ENCODE measurements at regions not wholly inside any gene's neighbourhood (a gene's known extent, or its start where the extent isn't known, plus 50 kb on each side); places are given as distances from the start of the nearest gene placed in this dataset.

DNA sequence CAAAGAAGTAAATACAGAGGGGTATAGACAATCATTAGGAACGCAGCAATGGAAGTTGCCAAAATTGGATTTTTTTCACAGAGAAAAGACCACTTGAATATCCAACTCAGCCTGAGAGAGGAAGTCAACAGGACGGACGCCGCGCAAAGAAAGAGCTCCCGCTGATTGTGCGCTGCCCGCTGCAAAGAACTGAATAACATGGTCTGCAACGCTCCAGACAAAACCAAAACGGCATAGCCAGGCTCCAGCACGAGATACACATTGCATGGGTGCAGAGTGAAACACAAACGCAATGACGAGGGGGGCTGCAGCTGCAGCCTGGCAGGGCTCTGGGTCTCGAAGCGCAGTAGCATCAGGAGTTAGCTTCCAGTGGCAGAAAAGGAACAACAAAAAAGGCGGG is 113.9 kb upstream of the MGMT start:
- Histone ChIP-seq H3K27me3 (ENCODE audit: control insufficient read depth, low read length) (no peaks in the 10 kb centered on the region), H3F3A (ENCODE audit: control insufficient read depth, insufficient read depth) (no peaks in the 10 kb centered on the region), H3K4me1 (ENCODE audit: control insufficient read depth, low read length) (no peaks in the 10 kb centered on the region), H4K20me1 (ENCODE audit: control insufficient read depth, insufficient read depth, low read depth, low read length) (no peaks in the 10 kb centered on the region), H3K27ac (ENCODE audit: low read depth, low read length) (no peak overlapping the region), H3K4me3 (ENCODE audit: low read length) (no peak overlapping the region), H3K79me2 (ENCODE audit: control insufficient read depth, low read length) (no peaks in the 10 kb centered on the region), H3K36me3 (ENCODE audit: control insufficient read depth, low read length) (no peaks in the 10 kb centered on the region), H3K4me2 (ENCODE audit: low read length) (no peak overlapping the region), H3K9me3 (ENCODE audit: control insufficient read depth, insufficient read depth, low read length) (no peaks in the 10 kb centered on the region; the same call in 1 of the 2 replicates), H3K9me2 (replicated peaks; ENCODE audit: control insufficient read depth, low read length) (no peaks in the 10 kb centered on the region)
- TF ChIP-seq EZH2phosphoT487 (IDR thresholded peaks at IDR 0.05; ENCODE audit: borderline replicate concordance, low read length), result no peak
- TF ChIP-seq, protein P1, sequence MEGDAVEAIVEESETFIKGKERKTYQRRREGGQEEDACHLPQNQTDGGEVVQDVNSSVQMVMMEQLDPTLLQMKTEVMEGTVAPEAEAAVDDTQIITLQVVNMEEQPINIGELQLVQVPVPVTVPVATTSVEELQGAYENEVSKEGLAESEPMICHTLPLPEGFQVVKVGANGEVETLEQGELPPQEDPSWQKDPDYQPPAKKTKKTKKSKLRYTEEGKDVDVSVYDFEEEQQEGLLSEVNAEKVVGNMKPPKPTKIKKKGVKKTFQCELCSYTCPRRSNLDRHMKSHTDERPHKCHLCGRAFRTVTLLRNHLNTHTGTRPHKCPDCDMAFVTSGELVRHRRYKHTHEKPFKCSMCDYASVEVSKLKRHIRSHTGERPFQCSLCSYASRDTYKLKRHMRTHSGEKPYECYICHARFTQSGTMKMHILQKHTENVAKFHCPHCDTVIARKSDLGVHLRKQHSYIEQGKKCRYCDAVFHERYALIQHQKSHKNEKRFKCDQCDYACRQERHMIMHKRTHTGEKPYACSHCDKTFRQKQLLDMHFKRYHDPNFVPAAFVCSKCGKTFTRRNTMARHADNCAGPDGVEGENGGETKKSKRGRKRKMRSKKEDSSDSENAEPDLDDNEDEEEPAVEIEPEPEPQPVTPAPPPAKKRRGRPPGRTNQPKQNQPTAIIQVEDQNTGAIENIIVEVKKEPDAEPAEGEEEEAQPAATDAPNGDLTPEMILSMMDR (IDR thresholded peaks at IDR 0.05; ENCODE audit: low read depth, low read length, poor library complexity, severe bottlenecking), result no peak

DNA sequence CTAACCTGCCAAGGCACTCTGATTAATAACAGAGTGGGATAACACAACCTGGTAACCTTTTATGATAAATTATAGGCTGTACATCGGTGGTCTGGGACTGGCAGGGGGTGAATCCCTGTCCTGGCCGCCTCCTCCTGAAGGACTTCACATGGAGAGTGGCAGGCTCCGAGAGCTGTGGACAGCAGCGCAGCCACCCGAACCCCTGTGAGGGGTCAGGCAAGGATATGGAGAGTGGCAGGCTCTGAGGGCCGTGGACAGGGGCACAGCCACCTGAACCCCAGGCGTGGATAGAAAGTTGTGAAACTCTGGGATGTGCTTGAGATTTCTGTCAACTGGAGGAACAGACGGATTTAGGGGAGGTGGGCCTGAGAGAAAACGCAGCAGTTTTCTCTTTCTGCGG is 107.0 kb upstream of the MGMT start:
- Histone ChIP-seq H3K9me2 (replicated peaks; ENCODE audit: control insufficient read depth, low read length) (no peaks in the 10 kb centered on the region), H3K36me3 (ENCODE audit: control insufficient read depth, low read length) (no peaks in the 10 kb centered on the region), H3K27me3 (ENCODE audit: control insufficient read depth, low read length) (no peaks in the 10 kb centered on the region), H3K4me1 (ENCODE audit: control insufficient read depth, low read length) (no peaks in the 10 kb centered on the region), H3K4me2 (ENCODE audit: low read length) (no peak overlapping the region), H3K79me2 (ENCODE audit: control insufficient read depth, low read length) (no peaks in the 10 kb centered on the region), H3F3A (ENCODE audit: control insufficient read depth, insufficient read depth) (no peaks in the 10 kb centered on the region), H3K4me3 (ENCODE audit: low read length) (no peak overlapping the region), H3K27ac (ENCODE audit: low read depth, low read length) (no peak overlapping the region), H4K20me1 (ENCODE audit: control insufficient read depth, insufficient read depth, low read depth, low read length) (no peaks in the 10 kb centered on the region), H3K9me3 (ENCODE audit: control insufficient read depth, insufficient read depth, low read length) (no peaks in the 10 kb centered on the region; the same call in 1 of the 2 replicates)
- TF ChIP-seq EZH2phosphoT487 (IDR thresholded peaks at IDR 0.05; ENCODE audit: borderline replicate concordance, low read length), result no peak
- TF ChIP-seq, protein P1 (IDR thresholded peaks at IDR 0.05; ENCODE audit: low read depth, low read length, poor library complexity, severe bottlenecking), result no peak

- H3K9me2 ChIP-seq (replicated peaks; ENCODE audit: control insufficient read depth, low read length), result no peaks in the 10 kb centered on the region
- no peak overlapping the region for H3K4me3 ChIP-seq (ENCODE audit: low read length)
- no peaks in the 10 kb centered on the region for H3K79me2 ChIP-seq (ENCODE audit: control insufficient read depth, low read length)
- no peak overlapping the region for H3K27ac ChIP-seq (ENCODE audit: low read depth, low read length)
- no peaks in the 10 kb centered on the region for H3F3A ChIP-seq (ENCODE audit: control insufficient read depth, insufficient read depth)
- TF ChIP-seq, protein P1 (IDR thresholded peaks at IDR 0.05; ENCODE audit: low read depth, low read length, poor library complexity, severe bottlenecking), result no peak
- TF ChIP-seq EZH2phosphoT487 (IDR thresholded peaks at IDR 0.05; ENCODE audit: borderline replicate concordance, low read length), result no peak
- no peaks in the 10 kb centered on the region for H3K4me1 ChIP-seq (ENCODE audit: control insufficient read depth, low read length)
- no peaks in the 10 kb centered on the region for H3K27me3 ChIP-seq (ENCODE audit: control insufficient read depth, low read length)
- H3K4me2 ChIP-seq (ENCODE audit: low read length), result no peak overlapping the region
- no peaks in the 10 kb centered on the region for H3K9me3 ChIP-seq (ENCODE audit: control insufficient read depth, insufficient read depth, low read length)
- no peaks in the 10 kb centered on the region for H3K36me3 ChIP-seq (ENCODE audit: control insufficient read depth, low read length)
- H4K20me1 ChIP-seq (ENCODE audit: control insufficient read depth, insufficient read depth, low read depth, low read length), result no peaks in the 10 kb centered on the region
These were observed 105.2 kb upstream of the MGMT start for GRCh38 chr10:129361676-129362376.

Data from DOHH2 (cell line).